B cell (primary cell): ENCODE measurements at regions not wholly inside any gene's neighbourhood (a gene's known extent, or its start where the extent isn't known, plus 50 kb on each side); places are given as distances from the start of the nearest gene placed in this dataset.

Experiments
- ATAC-seq: fragments of 200-7000 bp; cut with Tn5 transposase; one replicate; pipeline ENCODE4 v1.10.0; 2021; ENCODE audit warnings: low read depth, mild to moderate bottlenecking, moderate number of reproducible peaks, moderate library complexity
- CTCF ChIA-PET: fragments of 350-600 bp; sonication (Branson Sonifier 250); formaldehyde crosslinking; loops from one replicate; lab custom pipeline; 2021; ENCODE audit warnings: antibody characterized with exemption, inconsistent platforms; lab: Charles Lee
- POLR2A ChIA-PET: fragments of 350-600 bp; sonication (Branson Sonifier 250); formaldehyde crosslinking; loops from one replicate; lab custom pipeline; 2021; ENCODE audit warnings: antibody characterized with exemption; lab: Charles Lee
- DNase-seq: peaks from one replicate; pipeline ENCODE4 v3.0.0; 2013
- H2AFZ ChIP-seq: 2 replicates; pipeline ENCODE4 v1.6.1; 2012; ENCODE audit warnings: mild to moderate bottlenecking, low read depth, low read length; ENCODE audit not compliant: insufficient read depth, poor library complexity, severe bottlenecking
- H3K27ac ChIP-seq, 2 donors: 1 replicate in 1 of 2; 2 replicates in 1 of 2; pipeline ENCODE4 v1.5.1; 2012 to 2013; ENCODE audit warnings: low read length in 2 of 2, mild to moderate bottlenecking in 2 of 2, moderate library complexity in 1 of 2
- H3K27me3 ChIP-seq, 4 experiments: fragments of 200-600 bp in 1 of 4; sonication (generic) in 1 of 4; replicated peaks in 1 of 4; 1 replicate in 2 of 4; 2 replicates in 2 of 4; pipeline versions ENCODE4 v1.6.1 to v1.7.0; 2013 to 2016; ENCODE audit warnings: low read length in 3 of 4, mild to moderate bottlenecking in 2 of 4, mixed read lengths in 1 of 4, moderate library complexity in 1 of 4; ENCODE audit not compliant: insufficient read depth in 4 of 4, control insufficient read depth in 3 of 4; ENCODE audit errors: control extremely low read depth in 1 of 4
- H3K36me3 ChIP-seq, 2 experiments: replicated peaks in 1 of 2; 1 replicate in 1 of 2; 2 replicates in 1 of 2; pipeline versions ENCODE4 v1.6.1 to v1.7.1; 2013; ENCODE audit warnings: low read length in 1 of 2; ENCODE audit not compliant: insufficient read depth in 2 of 2, control insufficient read depth in 1 of 2; ENCODE audit errors: control extremely low read depth in 1 of 2, extremely low read depth in 1 of 2
- H3K4me1 ChIP-seq, 2 donors: fragments of 200-600 bp in 1 of 2; sonication (generic) in 1 of 2; 1 replicate in 1 of 2; 2 replicates in 1 of 2; pipeline versions ENCODE4 v1.5.1 to v1.6.1; 2013 to 2017; ENCODE audit warnings: low read length in 2 of 2; ENCODE audit not compliant: control insufficient read depth in 2 of 2, insufficient read depth in 2 of 2
- H3K4me2 ChIP-seq: replicated peaks from 2 replicates; pipeline ENCODE3; 2012; ENCODE audit warnings: mild to moderate bottlenecking, low read depth, low read length; ENCODE audit not compliant: poor library complexity, severe bottlenecking
- H3K4me3 ChIP-seq, 5 experiments: fragments of 200-600 bp in 1 of 5; sonication (generic) in 1 of 5; 1 replicate in 3 of 5; 2 replicates in 2 of 5; pipeline versions ENCODE4 v1.5.1 to v1.7.0; 2011 to 2016; ENCODE audit warnings: low read length in 4 of 5, mild to moderate bottlenecking in 4 of 5, low read depth in 2 of 5, control low read depth in 1 of 5, moderate library complexity in 1 of 5; ENCODE audit not compliant: insufficient read depth in 1 of 5; ENCODE audit errors: control extremely low read depth in 1 of 5, extremely low read depth in 1 of 5
- H3K79me2 ChIP-seq: fragments of 200-600 bp; sonication (generic); one replicate; pipeline ENCODE4 v1.6.0; 2016; ENCODE audit warnings: low read length; ENCODE audit not compliant: control insufficient read depth, insufficient read depth
- H3K9ac ChIP-seq: fragments of 200-600 bp; sonication (generic); 2 replicates; pipeline ENCODE4 v1.6.1; 2017; ENCODE audit warnings: mild to moderate bottlenecking, low read length, moderate library complexity
- H3K9me3 ChIP-seq, 3 donors: one replicate each; pipeline versions ENCODE4 v1.6.1 to v1.7.1; 2013; ENCODE audit warnings: low read length in 2 of 3; ENCODE audit not compliant: control insufficient read depth in 2 of 3, insufficient read depth in 1 of 3; ENCODE audit errors: control extremely low read depth in 1 of 3
- H4K20me1 ChIP-seq: 2 replicates; pipeline ENCODE4 v1.6.0; 2012; ENCODE audit warnings: mild to moderate bottlenecking, low read length; ENCODE audit not compliant: insufficient read depth, control insufficient read depth, poor library complexity, severe bottlenecking
- H3K27ac Mint-ChIP-seq: one replicate; pipeline ENCODE4 v1.8.0; 2021; ENCODE audit warnings: mixed read lengths
- H3K27me3 Mint-ChIP-seq: one replicate; pipeline ENCODE4 v1.8.0; 2021; ENCODE audit warnings: mixed read lengths
- H3K4me1 Mint-ChIP-seq: one replicate; pipeline ENCODE4 v1.8.0; 2021; ENCODE audit warnings: mixed read lengths
- H3K4me3 Mint-ChIP-seq: one replicate; pipeline ENCODE4 v1.8.0; 2021; ENCODE audit warnings: mixed read lengths
- H3K9me3 Mint-ChIP-seq: one replicate; pipeline ENCODE4 v1.8.0; 2022; ENCODE audit warnings: mixed read lengths; ENCODE audit not compliant: insufficient read depth
- EZH2 ChIP-seq: IDR thresholded peaks from 2 replicates; pipeline ENCODE4 v1.6.1; 2012; ENCODE audit warnings: borderline replicate concordance, low read depth, mild to moderate bottlenecking, moderate library complexity, low read length; ENCODE audit not compliant: insufficient read depth, poor library complexity, severe bottlenecking
- whole genome bisulfite sequencing: methylation state at CpG from one replicate; pipeline ENCODE4 v1.1.5; 2013; ENCODE audit warnings: missing lambda C conversion rate; ENCODE audit not compliant: insufficient coverage; 5-methylcytosine and 5-hydroxymethylcytosine counted together
- intact Hi-C: fragments of 100-400 bp; cut with micrococcal nuclease; formaldehyde crosslinking; loops from one replicate; pipeline ENCODE4 v1.10.0; 2022
- TF ChIP-seq, protein P1 (sequence below): fragments of 200-600 bp; IDR thresholded peaks from one replicate; pipeline ENCODE4 v1.8.0; 2022; ENCODE audit warnings: antibody characterized with exemption, mild to moderate bottlenecking

DNA sequence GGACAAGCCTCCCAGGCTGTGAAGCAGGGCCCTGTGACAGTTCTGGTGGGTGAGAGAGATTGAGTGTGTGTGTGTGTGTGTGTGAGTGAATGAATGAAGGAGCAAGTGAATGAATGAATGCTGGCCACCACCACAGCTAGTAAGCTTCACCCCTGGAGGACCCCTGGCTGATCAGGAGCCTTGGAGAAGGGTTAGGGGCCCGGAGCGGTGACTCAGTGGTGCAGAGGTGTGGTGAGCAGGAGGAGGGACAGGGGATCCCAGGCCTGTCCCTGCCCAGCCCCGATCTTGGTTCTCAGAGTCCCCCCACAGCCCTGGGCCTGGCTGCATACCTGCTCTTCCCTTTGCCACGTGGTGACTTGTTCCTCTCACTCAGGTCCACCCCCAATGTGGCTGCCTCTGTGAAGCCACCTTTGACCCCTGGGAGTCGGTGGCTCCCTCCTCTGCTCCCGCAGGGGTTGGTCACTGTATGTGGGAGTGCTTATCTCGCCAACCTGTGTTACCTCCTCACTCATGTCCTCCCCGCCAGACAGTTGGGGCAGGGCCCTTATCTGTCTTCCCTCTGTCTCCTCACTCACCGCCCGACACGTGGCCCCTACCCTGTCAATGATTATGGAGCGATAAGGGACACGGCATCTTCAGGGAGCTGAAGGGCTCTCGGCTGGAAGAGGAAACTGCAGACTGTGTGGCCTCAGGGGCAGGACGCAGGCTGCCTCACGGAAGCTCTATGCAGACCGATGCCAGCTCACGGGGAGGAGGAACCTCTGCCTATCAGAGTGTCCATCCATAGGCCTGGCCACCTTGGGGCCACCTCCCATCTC, 99.9 kb upstream of the PITX1 start:
- H3K27me3 ChIP-seq, result peaks cover 0 to 14% (median 0%) of the 10 kb centered on the region in 4 experiments
- no peak overlapping the region for H3K27ac ChIP-seq
- H2AFZ ChIP-seq, result no peak overlapping the region
- no peaks in the 10 kb centered on the region for H3K4me1 ChIP-seq
- no peak overlapping the region for H3K4me2 ChIP-seq
- H3K36me3 ChIP-seq, result no peaks in the 10 kb centered on the region
- Mint-ChIP-seq H3K9me3 (no peaks in the 10 kb centered on the region), H3K27me3 (peaks cover 40% of the 10 kb centered on the region), H3K27ac (no peak overlapping the region), H3K4me3 (no peak overlapping the region), H3K4me1 (peaks cover 2% of the 10 kb centered on the region)
- ChIA-PET CTCF (no interaction called here), POLR2A (no interaction called here)
- no peak for DNase-seq
- 70% methylated on average over 14 of the region's 18 CpGs for WGBS
- no peaks in the 10 kb centered on the region for H4K20me1 ChIP-seq
- H3K79me2 ChIP-seq, result no peaks in the 10 kb centered on the region
- H3K4me3 ChIP-seq, result no peak overlapping the region
- H3K9ac ChIP-seq, result no peak overlapping the region
- no peak for ATAC-seq
- intact Hi-C loops, result no loop called here
- no peak for TF ChIP-seq EZH2
- TF ChIP-seq, protein P1, sequence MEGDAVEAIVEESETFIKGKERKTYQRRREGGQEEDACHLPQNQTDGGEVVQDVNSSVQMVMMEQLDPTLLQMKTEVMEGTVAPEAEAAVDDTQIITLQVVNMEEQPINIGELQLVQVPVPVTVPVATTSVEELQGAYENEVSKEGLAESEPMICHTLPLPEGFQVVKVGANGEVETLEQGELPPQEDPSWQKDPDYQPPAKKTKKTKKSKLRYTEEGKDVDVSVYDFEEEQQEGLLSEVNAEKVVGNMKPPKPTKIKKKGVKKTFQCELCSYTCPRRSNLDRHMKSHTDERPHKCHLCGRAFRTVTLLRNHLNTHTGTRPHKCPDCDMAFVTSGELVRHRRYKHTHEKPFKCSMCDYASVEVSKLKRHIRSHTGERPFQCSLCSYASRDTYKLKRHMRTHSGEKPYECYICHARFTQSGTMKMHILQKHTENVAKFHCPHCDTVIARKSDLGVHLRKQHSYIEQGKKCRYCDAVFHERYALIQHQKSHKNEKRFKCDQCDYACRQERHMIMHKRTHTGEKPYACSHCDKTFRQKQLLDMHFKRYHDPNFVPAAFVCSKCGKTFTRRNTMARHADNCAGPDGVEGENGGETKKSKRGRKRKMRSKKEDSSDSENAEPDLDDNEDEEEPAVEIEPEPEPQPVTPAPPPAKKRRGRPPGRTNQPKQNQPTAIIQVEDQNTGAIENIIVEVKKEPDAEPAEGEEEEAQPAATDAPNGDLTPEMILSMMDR, result no peak
- H3K9me3 ChIP-seq, result no peaks in the 10 kb centered on the region

DNA sequence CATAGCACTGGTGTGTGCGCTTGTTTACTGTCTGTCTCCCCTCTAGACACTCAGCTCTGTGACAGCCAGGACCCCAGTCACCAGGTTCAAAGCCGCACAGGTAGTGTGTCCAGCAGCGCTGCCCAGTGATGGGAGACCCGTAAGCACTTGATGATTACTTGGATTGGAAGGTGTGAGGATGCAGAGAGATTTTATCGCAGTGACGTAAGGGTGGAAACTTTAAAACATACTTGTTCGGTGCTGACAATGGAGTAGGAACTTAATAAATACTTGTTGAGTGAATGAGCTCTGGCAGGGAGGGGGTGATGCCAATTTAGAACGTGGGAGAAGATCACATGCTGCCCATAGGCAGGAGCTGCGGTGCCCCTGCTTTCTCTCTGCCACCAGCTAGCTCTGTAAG, 99.2 kb upstream of the PITX1 start:
- no peaks in the 10 kb centered on the region for H3K9me3 Mint-ChIP-seq
- peaks cover 43% of the 10 kb centered on the region for H3K27me3 Mint-ChIP-seq
- H3K4me3 Mint-ChIP-seq, result no peak overlapping the region
- WGBS, result 93% methylated on average over 8 of the region's 9 CpGs
- H4K20me1 ChIP-seq, result no peaks in the 10 kb centered on the region
- ATAC-seq (no peak), DNase-seq (no peak)
- H3K9ac ChIP-seq, result no peak overlapping the region
- intact Hi-C loops, result no loop called here
- CTCF ChIA-PET, result no interaction called here
- H2AFZ ChIP-seq, result no peak overlapping the region
- no peaks in the 10 kb centered on the region for H3K9me3 ChIP-seq
- no peaks in the 10 kb centered on the region for H3K36me3 ChIP-seq
- no peak overlapping the region for H3K27ac ChIP-seq
- H3K79me2 ChIP-seq, result no peaks in the 10 kb centered on the region
- H3K27ac Mint-ChIP-seq, result no peak overlapping the region
- H3K4me3 ChIP-seq, result no peak overlapping the region
- POLR2A ChIA-PET, result no interaction called here
- no peak overlapping the region for H3K4me2 ChIP-seq
- peaks cover 2% of the 10 kb centered on the region for H3K4me1 Mint-ChIP-seq
- peaks cover 0 to 7% (median 0%) of the 10 kb centered on the region in 4 experiments for H3K27me3 ChIP-seq
- H3K4me1 ChIP-seq, result no peaks in the 10 kb centered on the region
- TF ChIP-seq, protein P1, result no peak
- TF ChIP-seq EZH2, result no peak
